Neuronal stem cell (in vitro differentiated cells): ENCODE measurements at regions not wholly inside any gene's neighbourhood (a gene's known extent, or its start where the extent isn't known, plus 50 kb on each side); places are given as distances from the start of the nearest gene placed in this dataset.
A peak's percentile ranks its signal among the peaks of the same experiment; 100 is the strongest.

Experiments used
- DNase-seq: peaks from one replicate; pipeline ENCODE4 v3.0.0-alpha.2; 2013; ENCODE audit warnings: low spot score
- H2AFZ ChIP-seq: one replicate; pipeline ENCODE4 v1.6.1; 2013; ENCODE audit warnings: mild to moderate bottlenecking, low read length, inconsistent platforms
- H2AK5ac ChIP-seq: 2 replicates; pipeline ENCODE4 v1.6.1; 2013; ENCODE audit warnings: low read depth, mild to moderate bottlenecking, inconsistent platforms, low read length, moderate library complexity, mixed read lengths
- H2BK120ac ChIP-seq: 2 replicates; pipeline ENCODE4 v1.6.1; 2013; ENCODE audit warnings: low read depth, mild to moderate bottlenecking, inconsistent platforms, low read length, moderate library complexity, mixed read lengths
- H2BK12ac ChIP-seq: one replicate; pipeline ENCODE4 v1.6.1; 2013; ENCODE audit warnings: low read length, inconsistent platforms
- H2BK15ac ChIP-seq: 2 replicates; pipeline ENCODE4 v1.6.1; 2013; ENCODE audit warnings: mild to moderate bottlenecking, low read length, inconsistent platforms, mixed read lengths
- H2BK5ac ChIP-seq: one replicate; pipeline ENCODE4 v1.6.1; 2013; ENCODE audit warnings: inconsistent platforms, mild to moderate bottlenecking, low read length, moderate library complexity
- H3K14ac ChIP-seq: one replicate; pipeline ENCODE4 v1.6.1; 2013; ENCODE audit warnings: low read length, inconsistent platforms
- H3K18ac ChIP-seq: 2 replicates; pipeline ENCODE4 v1.6.1; 2013; ENCODE audit warnings: low read length, inconsistent platforms
- H3K23ac ChIP-seq: 2 replicates; pipeline ENCODE4 v1.6.1; 2013; ENCODE audit warnings: low read depth, mild to moderate bottlenecking, mixed read lengths, low read length, inconsistent platforms; ENCODE audit not compliant: poor library complexity
- H3K27ac ChIP-seq: replicated peaks from 3 replicates; pipeline ENCODE4 v1.5.1; 2013; ENCODE audit warnings: low read length, inconsistent platforms
- H3K27me3 ChIP-seq, 3 experiments: 2 replicates each; pipeline ENCODE4 v1.6.1; 2013; ENCODE audit warnings: low read length in 3 of 3, mild to moderate bottlenecking in 2 of 3, inconsistent platforms in 1 of 3, low read depth in 1 of 3, mixed read lengths in 1 of 3, moderate library complexity in 1 of 3; ENCODE audit not compliant: control insufficient read depth in 3 of 3, insufficient read depth in 3 of 3
- H3K36me3 ChIP-seq, 2 donors: replicated peaks in 1 of 2; 2 replicates each; pipeline ENCODE4 v1.6.1; 2013; ENCODE audit warnings: low read length in 2 of 2; ENCODE audit not compliant: control insufficient read depth in 2 of 2, insufficient read depth in 2 of 2
- H3K4ac ChIP-seq: 2 replicates; pipeline ENCODE4 v1.6.1; 2013; ENCODE audit warnings: inconsistent platforms, mild to moderate bottlenecking, low read length, moderate library complexity
- H3K4me1 ChIP-seq, 2 donors: 1 replicate in 1 of 2; 2 replicates in 1 of 2; pipeline ENCODE4 v1.6.1; 2013; ENCODE audit warnings: low read length in 2 of 2, low read depth in 1 of 2; ENCODE audit not compliant: control insufficient read depth in 2 of 2, insufficient read depth in 1 of 2
- H3K4me2 ChIP-seq: one replicate; pipeline ENCODE4 v1.6.1; 2013; ENCODE audit warnings: mild to moderate bottlenecking, low read length, inconsistent platforms; ENCODE audit not compliant: insufficient read depth, poor library complexity, severe bottlenecking
- H3K4me3 ChIP-seq, 2 donors: 2 replicates each; pipeline ENCODE4 v1.5.1; 2013; ENCODE audit warnings: low read length in 2 of 2, mild to moderate bottlenecking in 2 of 2, inconsistent platforms in 1 of 2, moderate library complexity in 1 of 2
- H3K79me1 ChIP-seq: one replicate; pipeline ENCODE4 v1.6.1; 2013; ENCODE audit warnings: low read depth, mild to moderate bottlenecking, inconsistent platforms, low read length, moderate library complexity
- H3K9ac ChIP-seq: one replicate; pipeline ENCODE4 v1.6.1; 2013; ENCODE audit warnings: mild to moderate bottlenecking, low read depth, low read length, inconsistent platforms; ENCODE audit not compliant: poor library complexity
- H3K9me3 ChIP-seq, 2 donors: replicated peaks in 1 of 2; 2 replicates each; pipeline versions ENCODE3 to v1.6.1; 2013; ENCODE audit warnings: low read length in 2 of 2, mild to moderate bottlenecking in 2 of 2, inconsistent platforms in 1 of 2, low read depth in 1 of 2, mixed read lengths in 1 of 2, moderate library complexity in 1 of 2; ENCODE audit not compliant: control insufficient read depth in 2 of 2, insufficient read depth in 1 of 2
- H4K8ac ChIP-seq: one replicate; pipeline ENCODE4 v1.6.1; 2013; ENCODE audit warnings: low read depth, mild to moderate bottlenecking, inconsistent platforms, low read length, moderate library complexity
- H4K91ac ChIP-seq: one replicate; pipeline ENCODE4 v1.6.1; 2013; ENCODE audit warnings: low read length, low read depth, mild to moderate bottlenecking, inconsistent platforms; ENCODE audit not compliant: poor library complexity
- WGBS, 2 donors: extraction: QIAGEN DNeasy Blood & Tissue Kit; methylation state at CpG; one replicate each; pipeline ENCODE4 v1.1.7; 2013; ENCODE audit warnings: missing lambda C conversion rate in 2 of 2, mixed read lengths in 1 of 2; ENCODE audit not compliant: insufficient read length in 2 of 2, insufficient replicate concordance in 1 of 2; ENCODE audit errors: extremely low coverage in 2 of 2; 5-methylcytosine and 5-hydroxymethylcytosine counted together

DNA sequence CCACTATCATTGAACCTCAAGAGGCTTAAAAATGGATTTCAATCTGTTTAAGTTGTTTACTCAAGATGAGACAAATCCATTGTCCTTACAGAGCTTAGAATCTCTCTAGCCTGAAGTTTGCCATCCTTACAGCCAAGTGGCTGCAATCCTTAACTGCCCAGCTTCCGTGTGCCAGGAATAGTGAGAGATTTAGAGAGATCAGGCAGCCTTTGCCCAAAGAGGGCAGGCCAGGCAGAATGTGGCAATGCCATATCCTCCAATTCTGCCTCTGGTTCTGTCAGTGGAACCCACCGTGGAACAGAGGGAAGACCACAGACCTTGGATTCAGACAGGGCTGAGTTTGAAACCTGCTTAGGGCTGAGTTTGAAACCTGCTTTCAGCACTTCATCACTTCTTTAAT lies 374.3 kb downstream of the VPS13C start:
- Histone ChIP-seq H3K9ac (no peak overlapping the region), H3K18ac (no peak overlapping the region), H2AFZ (no peak overlapping the region), H4K91ac (no peak overlapping the region), H2BK5ac (no peak overlapping the region), H3K27me3 (no peaks in the 10 kb centered on the region), H4K8ac (no peak overlapping the region), H3K79me1 (no peaks in the 10 kb centered on the region), H3K4me1 (no peaks in the 10 kb centered on the region), H3K36me3 (no peaks in the 10 kb centered on the region), H2BK12ac (no peak overlapping the region), H3K4me3 (no peak overlapping the region), H3K23ac (no peak overlapping the region), H3K4me2 (no peak overlapping the region), H3K9me3 (peaks cover 0 to 2% of the 10 kb centered on the region in 2 donors), H3K14ac (no peak overlapping the region), H2BK120ac (no peak overlapping the region), H3K27ac (no peak overlapping the region), H2AK5ac (no peak overlapping the region), H2BK15ac (no peak overlapping the region), H3K4ac (no peak overlapping the region)
- no peak for DNase-seq
- WGBS, 2 donors: no CpG with 5 or more reads among the region's 2 CpGs

DNA sequence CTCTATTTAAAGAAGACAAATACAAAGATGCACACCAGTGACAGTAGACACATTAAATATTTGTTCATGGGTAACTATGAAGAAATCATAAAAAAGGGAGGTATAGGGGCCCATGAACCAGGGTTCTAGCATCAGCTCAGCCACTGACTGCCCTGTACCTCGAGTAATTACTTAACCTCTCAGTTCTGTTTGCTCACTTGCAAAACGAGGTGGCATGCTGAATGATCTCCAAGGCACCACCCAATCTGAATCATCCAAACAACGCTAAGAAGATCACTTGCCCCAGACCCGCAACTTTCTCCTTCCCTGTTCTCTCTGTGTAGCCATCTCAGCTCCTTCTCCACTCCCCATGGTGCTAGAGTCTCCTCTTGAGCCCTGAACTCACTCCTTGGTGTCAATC lies 374.7 kb downstream of the VPS13C start:
- H3K27ac ChIP-seq: no peak overlapping the region
- H2AK5ac ChIP-seq: no peak overlapping the region
- H3K4me2 ChIP-seq: no peak overlapping the region
- H3K27me3 ChIP-seq: no peaks in the 10 kb centered on the region
- H3K9me3 ChIP-seq: peaks cover 0 to 2% of the 10 kb centered on the region in 2 donors
- H4K8ac ChIP-seq: no peak overlapping the region
- H4K91ac ChIP-seq: no peak overlapping the region
- no peak overlapping the region for H3K4me3 ChIP-seq
- no peak for DNase-seq
- no CpG with 5 or more reads among the region's 4 CpGs for WGBS, 2 donors
- H2BK12ac ChIP-seq: no peak overlapping the region
- H3K14ac ChIP-seq: no peak overlapping the region
- H3K4ac ChIP-seq: no peak overlapping the region
- H2BK120ac ChIP-seq: no peak overlapping the region
- H3K36me3 ChIP-seq: no peaks in the 10 kb centered on the region
- no peak overlapping the region for H2BK5ac ChIP-seq
- no peaks in the 10 kb centered on the region for H3K4me1 ChIP-seq
- H3K79me1 ChIP-seq: no peaks in the 10 kb centered on the region
- no peak overlapping the region for H3K18ac ChIP-seq
- H2AFZ ChIP-seq: no peak overlapping the region
- H2BK15ac ChIP-seq: no peak overlapping the region
- H3K23ac ChIP-seq: no peak overlapping the region
- no peak overlapping the region for H3K9ac ChIP-seq

DNA sequence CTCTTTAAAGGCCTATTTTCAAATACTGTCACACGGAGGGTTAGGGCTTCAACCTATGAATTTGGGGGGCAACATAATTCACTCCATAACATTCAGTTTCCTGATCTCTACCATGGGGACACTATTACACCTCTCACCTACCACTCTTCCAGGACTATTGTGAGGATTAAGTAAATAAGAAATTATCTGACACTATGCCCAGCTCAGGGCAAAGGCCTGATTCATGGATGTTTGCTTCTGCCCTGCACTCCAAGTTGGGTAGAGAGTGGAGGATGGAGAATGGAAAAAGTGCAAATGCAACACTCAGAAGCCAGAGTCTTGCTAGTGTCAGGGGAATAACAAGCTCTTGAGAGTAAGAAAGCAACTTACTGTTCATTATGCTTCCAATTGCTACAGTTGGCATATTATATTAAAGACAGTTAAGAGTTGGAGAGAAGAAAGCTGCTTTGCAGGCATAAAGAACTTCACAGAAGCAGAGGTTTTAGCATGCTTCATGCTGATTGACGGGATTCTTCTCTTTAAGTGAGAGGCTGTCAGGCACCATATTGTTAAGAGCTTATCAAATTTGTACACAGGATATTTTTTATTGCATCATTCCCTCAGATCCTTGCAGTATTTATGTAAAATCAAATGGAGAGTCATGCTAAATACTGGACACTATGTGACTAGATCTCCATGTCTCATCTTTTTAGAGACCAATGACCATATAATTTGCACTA lies 375.3 kb downstream of the VPS13C start:
- H3K9me3 ChIP-seq: peaks cover 0 to 2% of the 10 kb centered on the region in 2 donors
- no peak overlapping the region for H3K27ac ChIP-seq
- H2BK5ac ChIP-seq: no peak overlapping the region
- no peak overlapping the region for H2BK12ac ChIP-seq
- H3K4me1 ChIP-seq: no peaks in the 10 kb centered on the region
- no peak overlapping the region for H2AFZ ChIP-seq
- H3K79me1 ChIP-seq: no peaks in the 10 kb centered on the region
- DNase-seq: no peak
- H4K8ac ChIP-seq: no peak overlapping the region
- H4K91ac ChIP-seq: no peak overlapping the region
- WGBS, 2 donors: no CpG with 5 or more reads among the region's 2 CpGs
- H2BK15ac ChIP-seq: no peak overlapping the region
- no peak overlapping the region for H3K18ac ChIP-seq
- H3K27me3 ChIP-seq: no peaks in the 10 kb centered on the region
- no peak overlapping the region for H3K4me3 ChIP-seq
- H3K23ac ChIP-seq: no peak overlapping the region
- H3K14ac ChIP-seq: no peak overlapping the region
- no peaks in the 10 kb centered on the region for H3K36me3 ChIP-seq
- H3K4me2 ChIP-seq: no peak overlapping the region
- no peak overlapping the region for H3K9ac ChIP-seq
- no peak overlapping the region for H2AK5ac ChIP-seq
- H2BK120ac ChIP-seq: no peak overlapping the region
- no peak overlapping the region for H3K4ac ChIP-seq

DNA sequence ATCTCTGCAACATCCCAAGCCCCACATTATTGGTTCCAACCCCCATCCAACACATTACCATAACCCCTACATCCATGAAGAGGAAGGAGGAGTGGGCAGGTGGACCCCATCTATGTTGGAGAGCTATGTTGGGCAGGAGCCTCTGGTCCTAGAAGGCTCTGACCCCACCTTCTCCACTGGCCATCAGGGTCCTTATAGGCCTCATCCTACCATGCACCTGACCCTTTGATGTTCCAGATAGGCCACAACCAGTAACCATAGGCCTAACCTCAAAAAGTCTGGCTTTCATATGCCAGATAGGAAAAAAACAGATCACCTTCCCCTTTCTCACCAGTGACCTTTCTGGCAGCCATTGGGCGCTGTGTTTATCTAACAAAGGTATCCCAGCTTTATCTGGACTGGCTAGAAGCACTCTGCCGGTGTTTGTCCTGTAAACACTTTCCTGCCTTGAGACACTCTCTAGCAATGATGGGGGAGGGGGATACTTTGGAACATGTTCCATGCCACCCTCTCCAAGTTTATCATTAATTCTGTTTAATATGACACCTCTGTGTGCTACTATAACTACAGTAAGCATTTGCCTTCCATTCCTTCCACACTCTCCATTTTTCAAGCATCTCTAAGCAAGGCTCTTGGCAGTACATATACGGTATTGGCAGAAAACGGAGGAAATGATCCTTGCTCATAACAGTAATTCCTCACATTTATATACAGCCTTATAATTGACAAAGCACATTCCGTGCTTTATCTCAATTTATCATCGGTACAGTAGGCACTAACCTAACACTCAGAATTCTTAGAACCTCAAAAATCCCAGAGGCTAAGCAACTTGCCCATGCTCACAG lies 377.1 kb downstream of the VPS13C start:
- Histone ChIP-seq H2AK5ac (no peak overlapping the region), H4K8ac (no peak overlapping the region), H2BK12ac (no peak overlapping the region), H3K23ac (no peak overlapping the region), H2BK15ac (no peak overlapping the region), H3K18ac (peak overlapping the region; percentile 35), H3K36me3 (no peaks in the 10 kb centered on the region), H3K27ac (no peak overlapping the region), H3K4me3 (no peak overlapping the region), H4K91ac (no peak overlapping the region), H3K4me2 (no peak overlapping the region), H3K14ac (no peak overlapping the region), H3K4me1 (no peaks in the 10 kb centered on the region), H2BK5ac (no peak overlapping the region), H3K27me3 (no peaks in the 10 kb centered on the region), H3K4ac (no peak overlapping the region), H3K9ac (no peak overlapping the region), H3K9me3 (no peaks in the 10 kb centered on the region), H2BK120ac (no peak overlapping the region), H2AFZ (no peak overlapping the region), H3K79me1 (no peaks in the 10 kb centered on the region)
- DNase-seq: no peak
- WGBS, 2 donors: no CpG with 5 or more reads among the region's 6 CpGs
